Adipocyte (in vitro differentiated cells): ENCODE measurements at regions not wholly inside any gene's neighbourhood (a gene's known extent, or its start where the extent isn't known, plus 50 kb on each side); places are given as distances from the start of the nearest gene placed in this dataset.

Experiments
- DNase-seq: peaks from one replicate; pipeline ENCODE4 v3.0.0-alpha.2; 2015; ENCODE audit warnings: low read depth
- H3K27me3 ChIP-seq: replicated peaks from 2 replicates; pipeline ENCODE4 v1.7.0; 2013; ENCODE audit warnings: mild to moderate bottlenecking, low read length, moderate library complexity; ENCODE audit not compliant: control insufficient read depth, insufficient read depth
- H3K36me3 ChIP-seq: 2 replicates; pipeline ENCODE4 v1.7.0; 2013; ENCODE audit warnings: low read length, mild to moderate bottlenecking, moderate library complexity; ENCODE audit not compliant: control insufficient read depth, insufficient read depth, severe bottlenecking
- H3K4me1 ChIP-seq: 2 replicates; pipeline ENCODE4 v1.7.0; 2013; ENCODE audit warnings: mild to moderate bottlenecking, low read length, moderate library complexity; ENCODE audit not compliant: control insufficient read depth, insufficient read depth
- H3K4me3 ChIP-seq: 2 replicates; pipeline ENCODE4 v1.7.0; 2013; ENCODE audit warnings: mild to moderate bottlenecking, low read length, moderate library complexity
- H3K9ac ChIP-seq: 2 replicates; pipeline ENCODE4 v1.7.0; 2013; ENCODE audit warnings: mild to moderate bottlenecking, low read length, moderate library complexity
- H3K9me3 ChIP-seq: 2 replicates; pipeline ENCODE4 v1.7.0; 2013; ENCODE audit warnings: mild to moderate bottlenecking, low read length, moderate library complexity; ENCODE audit not compliant: control insufficient read depth

DNA sequence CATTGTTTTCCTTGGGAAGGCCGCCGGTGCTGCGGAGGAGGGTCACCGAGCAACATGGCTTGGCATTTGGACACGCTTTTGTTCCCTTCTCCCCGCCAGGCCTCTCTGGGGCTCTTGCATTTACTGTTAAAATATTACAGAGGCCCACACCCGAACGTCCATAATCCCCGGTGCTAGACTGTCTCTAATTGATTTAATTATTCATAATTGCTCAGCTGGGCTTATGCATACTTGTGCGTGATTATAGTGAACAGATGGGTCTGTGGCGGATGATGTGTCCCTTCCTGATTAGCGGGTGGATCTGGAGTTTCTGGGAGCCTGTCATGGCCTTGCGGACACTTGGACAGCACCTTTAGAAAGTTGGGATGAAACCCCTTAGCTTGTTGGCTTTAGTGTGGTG lies 100.2 kb upstream of the MSX1 start:
- Histone ChIP-seq H3K36me3 (no peaks in the 10 kb centered on the region), H3K9ac (no peak overlapping the region), H3K9me3 (no peaks in the 10 kb centered on the region), H3K27me3 (peaks cover 33% of the 10 kb centered on the region), H3K4me3 (no peak overlapping the region), H3K4me1 (no peaks in the 10 kb centered on the region)
- DNase-seq: no peak

DNA sequence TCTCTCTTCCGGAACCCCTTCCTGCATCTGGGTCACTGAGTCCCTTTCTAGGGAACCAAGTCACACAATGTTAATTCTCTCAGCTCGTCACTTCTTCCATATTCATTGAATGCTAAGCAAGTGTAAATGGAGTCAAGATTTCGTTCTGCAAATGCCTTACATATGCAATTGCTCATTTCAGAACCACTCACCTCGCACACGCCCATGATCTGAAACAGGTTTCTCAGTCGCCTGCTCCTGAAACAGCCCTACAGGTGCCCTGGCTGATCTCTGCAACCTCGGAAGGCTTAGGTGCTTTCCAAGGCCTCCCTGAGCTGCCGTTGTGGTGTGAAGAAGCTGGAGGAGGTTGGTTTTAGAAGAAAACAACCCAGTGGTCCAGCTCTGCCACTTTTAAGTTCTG lies 100.8 kb upstream of the MSX1 start:
- Histone ChIP-seq H3K4me3 (no peak overlapping the region), H3K36me3 (no peaks in the 10 kb centered on the region), H3K27me3 (peaks cover 33% of the 10 kb centered on the region), H3K4me1 (no peaks in the 10 kb centered on the region), H3K9me3 (no peaks in the 10 kb centered on the region), H3K9ac (no peak overlapping the region)
- no peak for DNase-seq

DNA sequence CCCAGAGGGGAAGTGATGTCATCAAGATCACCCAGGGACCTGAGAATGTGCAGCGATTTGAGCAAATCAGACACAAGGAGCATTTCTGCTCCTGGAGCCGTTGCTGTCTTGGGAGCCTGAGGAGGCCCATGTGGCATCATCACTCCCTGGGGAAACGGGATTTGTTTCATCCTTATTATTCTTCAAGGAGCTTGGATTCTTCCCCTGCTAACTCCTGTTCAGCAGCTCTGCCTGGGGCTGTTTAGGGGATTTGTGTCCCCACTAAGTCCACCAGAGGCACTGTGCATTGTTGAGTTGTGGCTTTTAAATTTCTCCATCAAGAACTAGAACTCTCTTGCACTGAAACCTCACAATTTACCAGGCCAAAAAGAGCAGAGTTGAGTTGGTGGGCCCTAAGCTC lies 104.2 kb upstream of the MSX1 start:
- Histone ChIP-seq H3K9ac (no peak overlapping the region), H3K27me3 (peaks cover 50% of the 10 kb centered on the region), H3K4me1 (peaks cover 6% of the 10 kb centered on the region), H3K36me3 (no peaks in the 10 kb centered on the region), H3K9me3 (no peaks in the 10 kb centered on the region), H3K4me3 (no peak overlapping the region)
- DNase-seq: no peak

DNA sequence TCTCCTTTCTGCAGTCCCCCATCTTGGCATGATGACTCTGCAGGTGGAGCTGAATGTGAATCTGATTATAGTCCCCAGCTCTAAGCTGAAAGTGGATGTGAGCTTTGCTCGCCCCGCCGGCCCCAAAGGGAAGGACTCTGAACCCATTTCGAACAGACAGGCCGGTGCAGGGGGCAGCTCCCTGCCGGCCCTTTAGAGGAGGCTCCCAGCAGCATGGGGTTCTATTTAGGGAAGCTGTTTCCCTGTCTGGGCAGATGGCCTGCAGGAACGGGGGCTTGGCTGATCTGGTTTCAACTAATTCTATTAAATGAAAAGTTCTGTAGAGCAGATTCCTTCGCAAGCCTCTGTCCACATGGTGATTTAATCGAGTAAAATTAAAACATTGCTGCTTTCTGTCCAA lies 104.8 kb upstream of the MSX1 start:
- Histone ChIP-seq H3K9me3 (no peaks in the 10 kb centered on the region), H3K36me3 (no peaks in the 10 kb centered on the region), H3K9ac (no peak overlapping the region), H3K27me3 (peaks cover 54% of the 10 kb centered on the region), H3K4me3 (no peak overlapping the region), H3K4me1 (peaks cover 6% of the 10 kb centered on the region)
- peak; percentile 15 for DNase-seq

DNA sequence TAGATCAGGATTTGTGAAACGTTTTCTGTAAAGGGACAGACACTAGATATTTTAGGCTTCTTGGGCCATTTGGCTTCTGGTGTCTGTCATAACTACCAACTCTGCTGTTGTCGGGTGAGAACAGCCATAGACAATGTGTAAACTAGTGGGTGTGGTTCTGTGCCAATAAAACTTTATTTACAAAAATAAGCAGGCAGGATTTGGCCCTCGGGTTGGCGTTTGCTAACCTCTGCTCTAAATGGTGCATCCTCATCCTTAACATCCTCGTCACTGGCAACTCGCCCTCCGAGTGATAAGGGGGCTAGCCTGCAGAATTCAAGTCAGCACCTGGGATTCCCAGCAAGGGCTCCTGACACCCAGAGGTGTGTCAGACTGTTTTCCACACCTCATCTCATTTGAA lies 105.8 kb upstream of the MSX1 start:
- Histone ChIP-seq H3K4me3 (no peak overlapping the region), H3K9me3 (no peaks in the 10 kb centered on the region), H3K27me3 (peaks cover 53% of the 10 kb centered on the region), H3K36me3 (no peaks in the 10 kb centered on the region), H3K4me1 (peaks cover 6% of the 10 kb centered on the region), H3K9ac (no peak overlapping the region)
- no peak for DNase-seq

DNA sequence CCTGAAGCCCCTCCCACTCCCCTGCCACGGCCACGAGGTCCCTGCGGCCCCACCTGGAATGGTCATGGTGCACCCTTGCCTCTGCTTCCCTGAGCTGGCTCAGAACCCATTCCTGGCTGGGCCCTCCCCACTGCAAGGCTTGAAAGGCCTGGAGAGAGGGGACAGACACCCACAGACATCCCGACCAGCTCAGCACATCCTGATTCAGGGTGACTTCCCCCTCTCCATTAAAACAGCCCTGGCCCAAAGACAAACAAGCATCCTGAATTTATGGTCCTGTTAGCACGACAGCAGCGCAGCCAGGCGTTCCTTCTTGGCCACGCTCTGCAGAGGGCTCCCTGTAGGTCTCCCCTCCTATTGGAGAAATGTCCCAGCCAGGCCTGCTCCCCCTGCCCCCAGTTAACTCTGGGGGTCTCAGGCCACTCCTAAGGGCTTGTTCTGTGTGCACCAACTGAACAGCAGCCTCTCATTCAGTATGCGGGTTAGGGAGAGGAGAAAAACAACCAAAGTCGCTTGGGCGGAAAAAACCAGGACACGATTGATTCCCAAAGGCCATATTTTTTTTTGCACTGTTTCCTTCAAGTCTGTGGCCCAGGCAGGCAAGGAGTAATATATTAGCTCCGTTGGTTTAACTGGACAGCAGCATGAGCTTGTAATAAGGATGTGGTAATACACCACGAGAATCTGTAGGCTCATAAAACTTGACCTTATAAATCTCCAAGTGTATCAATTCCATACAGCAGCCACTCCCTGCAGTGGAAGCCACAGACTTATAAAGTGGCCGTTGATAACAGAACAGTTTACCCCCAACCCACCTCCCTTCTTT lies 106.7 kb upstream of the MSX1 start:
- Histone ChIP-seq H3K36me3 (no peaks in the 10 kb centered on the region), H3K27me3 (peaks cover 45% of the 10 kb centered on the region), H3K4me3 (no peak overlapping the region)

DNA sequence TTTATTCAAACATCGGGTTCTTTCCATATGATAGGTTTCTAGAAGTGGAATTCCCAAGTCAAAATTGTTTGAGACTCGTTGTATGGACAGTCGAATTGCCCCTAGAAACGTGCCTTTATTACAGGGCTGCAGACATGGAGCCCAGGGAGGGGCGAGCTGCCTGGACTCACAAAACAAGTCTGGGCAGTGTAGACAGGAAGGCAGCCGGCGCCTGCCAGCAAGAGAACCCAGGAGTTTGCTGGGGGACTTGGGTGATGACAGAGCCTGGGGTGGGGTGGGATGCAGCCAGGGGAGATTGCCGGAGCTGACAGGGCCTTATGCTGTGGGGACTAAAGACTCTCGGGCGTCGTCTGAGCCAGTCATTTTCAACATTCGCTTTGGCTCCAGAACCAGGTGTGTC lies 107.4 kb upstream of the MSX1 start:
- H3K27me3 ChIP-seq: peaks cover 37% of the 10 kb centered on the region
- no peak for DNase-seq

More for the DNA sequence above, 106.7 kb upstream of the MSX1 start:
- Histone ChIP-seq H3K9me3 (peaks cover 3% of the 10 kb centered on the region), H3K4me1 (peaks cover 6% of the 10 kb centered on the region), H3K9ac (no peak overlapping the region)
- no peak for DNase-seq

DNA sequence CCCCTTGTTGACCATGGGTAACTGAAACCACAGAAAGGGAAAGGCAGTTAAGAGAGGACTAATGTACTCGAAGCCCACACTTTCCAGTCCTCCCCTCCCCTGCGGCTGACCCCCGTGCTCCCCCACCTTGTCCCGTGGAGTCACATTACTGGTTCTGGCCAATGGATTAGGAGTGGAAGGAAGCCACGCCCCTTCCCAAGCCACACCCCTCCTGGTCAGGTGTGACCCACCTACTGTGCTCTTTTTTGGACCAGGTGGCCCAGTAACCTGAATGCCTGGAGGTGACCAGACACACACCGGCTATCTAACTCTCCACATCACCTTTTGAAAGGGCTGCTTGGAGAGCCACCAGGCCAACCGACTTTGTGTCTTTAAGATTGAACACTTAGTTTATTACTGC lies 109.3 kb upstream of the MSX1 start:
- H3K36me3 ChIP-seq: no peaks in the 10 kb centered on the region
- DNase-seq: no peak

More for the DNA sequence above, 107.4 kb upstream of the MSX1 start:
- Histone ChIP-seq H3K9ac (no peak overlapping the region), H3K9me3 (peaks cover 11% of the 10 kb centered on the region), H3K4me1 (peaks cover 6% of the 10 kb centered on the region), H3K36me3 (no peaks in the 10 kb centered on the region), H3K4me3 (no peak overlapping the region)

DNA sequence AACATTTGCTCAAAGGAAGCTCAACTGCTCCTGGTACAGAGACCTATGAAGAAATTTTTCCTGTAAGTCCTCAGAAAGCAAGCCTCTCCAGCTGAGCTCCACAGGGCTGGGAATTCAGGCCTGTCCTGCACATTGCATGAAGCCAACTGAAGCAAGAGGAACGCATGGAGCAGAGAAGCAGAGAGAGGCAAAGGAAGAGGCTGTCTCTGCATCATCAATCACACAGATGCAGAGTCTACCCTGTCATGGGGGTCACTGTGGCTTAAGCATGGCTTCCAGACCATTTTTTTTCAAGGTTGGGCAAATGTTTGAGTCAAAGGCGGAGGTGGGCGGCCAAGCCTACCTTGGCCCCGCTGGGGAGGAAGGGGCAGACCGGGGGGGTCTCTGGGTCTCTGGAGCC lies 110.3 kb upstream of the MSX1 start:
- Histone ChIP-seq H3K36me3 (no peaks in the 10 kb centered on the region), H3K9me3 (peaks cover 27% of the 10 kb centered on the region), H3K27me3 (peaks cover 21% of the 10 kb centered on the region), H3K4me1 (peaks cover 6% of the 10 kb centered on the region), H3K9ac (no peak overlapping the region), H3K4me3 (no peak overlapping the region)
- DNase-seq: no peak

More for the DNA sequence above, 109.3 kb upstream of the MSX1 start:
- H3K4me1 ChIP-seq: peaks cover 6% of the 10 kb centered on the region
- H3K9me3 ChIP-seq: peaks cover 27% of the 10 kb centered on the region
- no peak overlapping the region for H3K9ac ChIP-seq
- no peak overlapping the region for H3K4me3 ChIP-seq
- peaks cover 23% of the 10 kb centered on the region for H3K27me3 ChIP-seq

DNA sequence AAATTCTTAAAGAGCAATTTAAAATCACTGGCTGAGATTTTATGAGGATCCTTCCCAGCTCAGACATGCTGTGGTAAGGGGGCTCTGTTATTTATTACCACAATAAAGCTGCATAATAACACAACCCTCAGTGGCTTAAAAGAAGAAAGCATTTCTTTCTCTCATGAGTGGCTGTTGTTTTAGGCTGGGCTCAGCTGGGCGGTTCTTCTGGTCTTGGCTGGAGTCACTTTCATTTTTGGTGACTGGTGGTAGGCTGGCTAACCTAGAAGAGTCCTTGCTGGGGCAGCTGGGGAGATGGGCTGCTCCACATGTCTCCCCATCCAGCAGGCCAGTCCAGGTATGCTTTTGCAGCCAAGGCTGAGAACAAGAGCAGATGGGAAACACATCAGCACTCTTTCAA lies 113.0 kb upstream of the MSX1 start:
- H3K9ac ChIP-seq: no peak overlapping the region
- H3K9me3 ChIP-seq: peaks cover 27% of the 10 kb centered on the region
- no peaks in the 10 kb centered on the region for H3K4me1 ChIP-seq
- no peak for DNase-seq
- H3K36me3 ChIP-seq: no peaks in the 10 kb centered on the region
- H3K27me3 ChIP-seq: peaks cover 15% of the 10 kb centered on the region
- H3K4me3 ChIP-seq: no peak overlapping the region

DNA sequence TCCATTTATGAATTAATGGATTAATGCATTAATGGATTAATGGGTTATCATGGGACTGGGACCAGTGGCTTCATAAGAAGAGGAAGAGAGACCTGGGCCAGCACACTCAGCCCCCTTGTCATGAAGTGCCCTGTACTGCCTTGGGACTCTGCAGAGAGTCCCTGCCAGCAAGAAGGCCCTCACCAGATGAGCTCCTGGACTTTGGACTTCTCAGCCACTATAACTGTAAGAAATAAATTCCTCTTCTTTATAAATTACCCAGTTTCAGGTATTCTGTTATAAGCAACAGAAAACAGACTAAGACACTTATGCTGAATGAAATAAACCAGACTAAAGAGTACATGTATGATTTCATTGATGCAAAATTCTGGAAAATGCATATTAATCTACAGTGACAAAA lies 119.4 kb upstream of the MSX1 start:
- Histone ChIP-seq H3K9ac (no peak overlapping the region), H3K36me3 (no peaks in the 10 kb centered on the region), H3K4me3 (no peak overlapping the region), H3K9me3 (no peaks in the 10 kb centered on the region), H3K4me1 (peaks cover 8% of the 10 kb centered on the region), H3K27me3 (peaks cover 7% of the 10 kb centered on the region)
- DNase-seq: no peak

DNA sequence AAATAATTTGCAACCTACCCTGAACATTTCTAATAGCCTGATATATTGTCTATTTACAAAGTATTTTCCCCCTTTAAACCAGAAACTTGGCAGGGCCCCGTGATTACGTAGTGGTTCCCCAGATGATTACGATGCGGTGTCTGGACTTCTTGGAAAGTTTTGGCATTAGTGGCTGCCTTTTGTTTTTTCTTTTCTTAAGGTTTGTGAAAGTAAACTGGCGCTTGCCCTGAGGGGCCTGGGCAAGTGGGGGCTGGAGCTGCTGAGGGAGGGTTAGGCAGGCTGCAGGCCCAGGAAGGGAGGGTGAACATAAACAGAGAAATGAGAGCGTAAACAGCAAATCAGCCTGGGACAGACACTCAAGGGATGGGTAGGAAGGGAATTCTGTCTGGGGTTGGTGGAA lies 123.6 kb upstream of the MSX1 start:
- Histone ChIP-seq H3K4me1 (peaks cover 13% of the 10 kb centered on the region), H3K9ac (no peak overlapping the region), H3K27me3 (peaks cover 19% of the 10 kb centered on the region), H3K4me3 (no peak overlapping the region), H3K9me3 (no peaks in the 10 kb centered on the region), H3K36me3 (no peaks in the 10 kb centered on the region)
- DNase-seq: peak; percentile 23
